K562 (cell line): ENCODE measurements at regions not wholly inside any gene's neighbourhood (a gene's known extent, or its start where the extent isn't known, plus 50 kb on each side); places are given as distances from the start of the nearest gene placed in this dataset.

Experiments used
- CBX2 ChIP-seq: fragments of 200-600 bp; sonication (generic); IDR thresholded peaks from one replicate; pipeline ENCODE4 v1.6.1; 2012; ENCODE audit warnings: mild to moderate bottlenecking, low read length, inconsistent platforms; ENCODE audit not compliant: insufficient read depth, poor library complexity, severe bottlenecking
- LARP7 ChIP-seq: fragments of 450-650 bp; IDR thresholded peaks from 2 replicates; pipeline ENCODE4 v1.6.1; 2016
- NBN ChIP-seq: fragments of 450-650 bp; IDR thresholded peaks from 2 replicates; pipeline ENCODE4 v1.6.1; 2016; ENCODE audit warnings: low read depth, mild to moderate bottlenecking
- STAG1 ChIP-seq: sonication (generic); formaldehyde crosslinking; IDR thresholded peaks from 2 replicates; pipeline ENCODE4 v1.5.0; 2020; ENCODE audit warnings: missing genetic modification reagents, borderline replicate concordance
- ZNF124 ChIP-seq: sonication (generic); formaldehyde crosslinking; IDR thresholded peaks from 2 replicates; pipeline ENCODE4 v1.8.1; 2022; ENCODE audit warnings: missing genetic modification reagents
- ZNF41 ChIP-seq: fragments of 250-450 bp; sonication (Bioruptor Pico); conservative IDR thresholded peaks from 2 replicates; pipeline ENCODE4 v1.4.0; 2020; ENCODE audit warnings: mild to moderate bottlenecking
- ZNF444 ChIP-seq: fragments of 250-450 bp; sonication (Bioruptor Pico); IDR thresholded peaks from 2 replicates; pipeline ENCODE4 v1.4.0; 2020; ENCODE audit warnings: mild to moderate bottlenecking, moderate library complexity
- ZNF79 ChIP-seq: fragments of 250-450 bp; sonication (Bioruptor Pico); IDR thresholded peaks from 2 replicates; pipeline ENCODE4 v1.4.0; 2020; ENCODE audit warnings: low read depth, mild to moderate bottlenecking, moderate library complexity
- TF ChIP-seq, protein P1 (sequence below), 2 experiments: fragments of 450-650 bp in 1 of 2; IDR thresholded peaks; 2 replicates each; pipeline ENCODE4 v1.6.1; 2011 to 2017; ENCODE audit warnings: low read depth in 2 of 2, antibody characterized with exemption in 1 of 2, borderline replicate concordance in 1 of 2, low read length in 1 of 2, mild to moderate bottlenecking in 1 of 2, mixed read lengths in 1 of 2; ENCODE audit not compliant: control insufficient read depth in 1 of 2
- TF ChIP-seq, protein P2 (sequence below): sonication (generic); formaldehyde crosslinking; IDR thresholded peaks from 2 replicates; pipeline ENCODE4 v1.5.0; 2020; ENCODE audit warnings: missing genetic modification reagents
- TF ChIP-seq, protein P3 (sequence below): fragments of 250-450 bp; sonication (Bioruptor Pico); IDR thresholded peaks from 2 replicates; pipeline ENCODE4 v1.4.0; 2020; ENCODE audit warnings: mild to moderate bottlenecking, moderate library complexity, borderline replicate concordance
- TF ChIP-seq, protein P4 (sequence below): sonication (generic); formaldehyde crosslinking; IDR thresholded peaks from 2 replicates; pipeline ENCODE4 v1.8.1; 2022; ENCODE audit warnings: missing genetic modification reagents
- TF ChIP-seq, protein P5 (sequence below), 2 experiments: IDR thresholded peaks in 1 of 2; conservative IDR thresholded peaks in 1 of 2; 2 replicates each; pipeline ENCODE4 v1.6.1; 2016; ENCODE audit warnings: low read depth in 2 of 2, mild to moderate bottlenecking in 1 of 2, missing compliant biosample characterization in 1 of 2, missing genetic modification characterization in 1 of 2, moderate library complexity in 1 of 2
- TF ChIP-seq, protein P6 (sequence below): sonication (generic); formaldehyde crosslinking; IDR thresholded peaks from 2 replicates; pipeline ENCODE4 v1.8.1; 2023; ENCODE audit warnings: mild to moderate bottlenecking, missing genetic modification reagents

DNA sequence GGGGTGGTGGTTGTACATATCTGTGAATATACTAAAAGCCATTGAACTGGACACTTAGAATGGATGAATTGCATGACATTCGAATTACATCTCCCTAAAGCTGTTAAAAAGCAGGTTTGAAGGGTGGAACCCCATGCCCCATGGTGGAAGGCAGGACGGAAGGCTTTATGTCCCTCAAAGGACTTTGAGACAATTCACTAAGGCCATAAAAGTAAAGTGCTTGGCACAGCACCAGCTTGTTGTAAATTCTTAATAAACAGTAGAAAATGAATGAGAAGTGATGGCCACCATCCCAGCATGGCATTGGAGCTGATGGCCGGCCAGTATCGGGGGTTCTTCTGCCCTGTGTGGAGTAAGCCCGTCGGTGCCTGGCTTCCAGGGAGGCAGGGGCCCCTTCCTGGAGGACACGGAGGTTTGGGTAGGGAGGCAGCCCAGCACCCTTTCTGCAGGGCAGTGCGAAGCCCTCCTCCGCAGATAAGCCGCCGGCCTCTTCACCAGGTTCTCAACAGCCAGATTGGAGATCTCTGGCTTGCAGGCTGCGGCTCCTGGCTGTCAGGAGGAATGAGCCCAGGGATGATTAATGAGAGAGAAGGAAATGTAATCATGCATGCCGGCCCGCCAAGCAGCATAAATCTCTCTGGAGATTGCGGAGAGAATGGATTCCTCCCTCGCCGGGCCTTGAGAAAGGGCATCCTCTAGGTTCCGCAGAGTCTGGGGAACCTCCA, 346.9 kb downstream of the FOXL1 start (continued):
- TF ChIP-seq, protein P1, sequence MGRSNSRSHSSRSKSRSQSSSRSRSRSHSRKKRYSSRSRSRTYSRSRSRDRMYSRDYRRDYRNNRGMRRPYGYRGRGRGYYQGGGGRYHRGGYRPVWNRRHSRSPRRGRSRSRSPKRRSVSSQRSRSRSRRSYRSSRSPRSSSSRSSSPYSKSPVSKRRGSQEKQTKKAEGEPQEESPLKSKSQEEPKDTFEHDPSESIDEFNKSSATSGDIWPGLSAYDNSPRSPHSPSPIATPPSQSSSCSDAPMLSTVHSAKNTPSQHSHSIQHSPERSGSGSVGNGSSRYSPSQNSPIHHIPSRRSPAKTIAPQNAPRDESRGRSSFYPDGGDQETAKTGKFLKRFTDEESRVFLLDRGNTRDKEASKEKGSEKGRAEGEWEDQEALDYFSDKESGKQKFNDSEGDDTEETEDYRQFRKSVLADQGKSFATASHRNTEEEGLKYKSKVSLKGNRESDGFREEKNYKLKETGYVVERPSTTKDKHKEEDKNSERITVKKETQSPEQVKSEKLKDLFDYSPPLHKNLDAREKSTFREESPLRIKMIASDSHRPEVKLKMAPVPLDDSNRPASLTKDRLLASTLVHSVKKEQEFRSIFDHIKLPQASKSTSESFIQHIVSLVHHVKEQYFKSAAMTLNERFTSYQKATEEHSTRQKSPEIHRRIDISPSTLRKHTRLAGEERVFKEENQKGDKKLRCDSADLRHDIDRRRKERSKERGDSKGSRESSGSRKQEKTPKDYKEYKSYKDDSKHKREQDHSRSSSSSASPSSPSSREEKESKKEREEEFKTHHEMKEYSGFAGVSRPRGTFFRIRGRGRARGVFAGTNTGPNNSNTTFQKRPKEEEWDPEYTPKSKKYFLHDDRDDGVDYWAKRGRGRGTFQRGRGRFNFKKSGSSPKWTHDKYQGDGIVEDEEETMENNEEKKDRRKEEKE (IDR thresholded peaks at IDR 0.05; ENCODE audit: borderline replicate concordance in 1 of 2, control insufficient read depth in 1 of 2, low read depth in 2 of 2, low read length in 1 of 2): no peak
- TF ChIP-seq LARP7: no peak
- TF ChIP-seq, protein P2, sequence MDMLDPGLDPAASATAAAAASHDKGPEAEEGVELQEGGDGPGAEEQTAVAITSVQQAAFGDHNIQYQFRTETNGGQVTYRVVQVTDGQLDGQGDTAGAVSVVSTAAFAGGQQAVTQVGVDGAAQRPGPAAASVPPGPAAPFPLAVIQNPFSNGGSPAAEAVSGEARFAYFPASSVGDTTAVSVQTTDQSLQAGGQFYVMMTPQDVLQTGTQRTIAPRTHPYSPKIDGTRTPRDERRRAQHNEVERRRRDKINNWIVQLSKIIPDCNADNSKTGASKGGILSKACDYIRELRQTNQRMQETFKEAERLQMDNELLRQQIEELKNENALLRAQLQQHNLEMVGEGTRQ: no peak
- TF ChIP-seq, protein P3, sequence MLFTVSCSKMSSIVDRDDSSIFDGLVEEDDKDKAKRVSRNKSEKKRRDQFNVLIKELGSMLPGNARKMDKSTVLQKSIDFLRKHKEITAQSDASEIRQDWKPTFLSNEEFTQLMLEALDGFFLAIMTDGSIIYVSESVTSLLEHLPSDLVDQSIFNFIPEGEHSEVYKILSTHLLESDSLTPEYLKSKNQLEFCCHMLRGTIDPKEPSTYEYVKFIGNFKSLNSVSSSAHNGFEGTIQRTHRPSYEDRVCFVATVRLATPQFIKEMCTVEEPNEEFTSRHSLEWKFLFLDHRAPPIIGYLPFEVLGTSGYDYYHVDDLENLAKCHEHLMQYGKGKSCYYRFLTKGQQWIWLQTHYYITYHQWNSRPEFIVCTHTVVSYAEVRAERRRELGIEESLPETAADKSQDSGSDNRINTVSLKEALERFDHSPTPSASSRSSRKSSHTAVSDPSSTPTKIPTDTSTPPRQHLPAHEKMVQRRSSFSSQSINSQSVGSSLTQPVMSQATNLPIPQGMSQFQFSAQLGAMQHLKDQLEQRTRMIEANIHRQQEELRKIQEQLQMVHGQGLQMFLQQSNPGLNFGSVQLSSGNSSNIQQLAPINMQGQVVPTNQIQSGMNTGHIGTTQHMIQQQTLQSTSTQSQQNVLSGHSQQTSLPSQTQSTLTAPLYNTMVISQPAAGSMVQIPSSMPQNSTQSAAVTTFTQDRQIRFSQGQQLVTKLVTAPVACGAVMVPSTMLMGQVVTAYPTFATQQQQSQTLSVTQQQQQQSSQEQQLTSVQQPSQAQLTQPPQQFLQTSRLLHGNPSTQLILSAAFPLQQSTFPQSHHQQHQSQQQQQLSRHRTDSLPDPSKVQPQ (CRISPR knock-in tag): no peak
- no peak for TF ChIP-seq ZNF41 (CRISPR knock-in tag)
- TF ChIP-seq ZNF444 (CRISPR knock-in tag): no peak
- TF ChIP-seq ZNF124 (CRISPR knock-in tag): no peak
- no peak for TF ChIP-seq STAG1 (CRISPR knock-in tag)
- no peak for TF ChIP-seq NBN
- TF ChIP-seq, protein P4, sequence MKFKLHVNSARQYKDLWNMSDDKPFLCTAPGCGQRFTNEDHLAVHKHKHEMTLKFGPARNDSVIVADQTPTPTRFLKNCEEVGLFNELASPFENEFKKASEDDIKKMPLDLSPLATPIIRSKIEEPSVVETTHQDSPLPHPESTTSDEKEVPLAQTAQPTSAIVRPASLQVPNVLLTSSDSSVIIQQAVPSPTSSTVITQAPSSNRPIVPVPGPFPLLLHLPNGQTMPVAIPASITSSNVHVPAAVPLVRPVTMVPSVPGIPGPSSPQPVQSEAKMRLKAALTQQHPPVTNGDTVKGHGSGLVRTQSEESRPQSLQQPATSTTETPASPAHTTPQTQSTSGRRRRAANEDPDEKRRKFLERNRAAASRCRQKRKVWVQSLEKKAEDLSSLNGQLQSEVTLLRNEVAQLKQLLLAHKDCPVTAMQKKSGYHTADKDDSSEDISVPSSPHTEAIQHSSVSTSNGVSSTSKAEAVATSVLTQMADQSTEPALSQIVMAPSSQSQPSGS: no peak
- TF ChIP-seq, protein P5, sequence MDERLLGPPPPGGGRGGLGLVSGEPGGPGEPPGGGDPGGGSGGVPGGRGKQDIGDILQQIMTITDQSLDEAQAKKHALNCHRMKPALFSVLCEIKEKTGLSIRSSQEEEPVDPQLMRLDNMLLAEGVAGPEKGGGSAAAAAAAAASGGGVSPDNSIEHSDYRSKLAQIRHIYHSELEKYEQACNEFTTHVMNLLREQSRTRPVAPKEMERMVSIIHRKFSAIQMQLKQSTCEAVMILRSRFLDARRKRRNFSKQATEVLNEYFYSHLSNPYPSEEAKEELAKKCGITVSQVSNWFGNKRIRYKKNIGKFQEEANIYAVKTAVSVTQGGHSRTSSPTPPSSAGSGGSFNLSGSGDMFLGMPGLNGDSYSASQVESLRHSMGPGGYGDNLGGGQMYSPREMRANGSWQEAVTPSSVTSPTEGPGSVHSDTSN (CRISPR knock-in tag; IDR thresholded peaks at IDR 0.05; ENCODE audit: low read depth): peak; percentile 77
- TF ChIP-seq, protein P5 (tag; conservative IDR thresholded peaks at IDR 0.05; ENCODE audit: low read depth): peak; percentile 96
- no peak for TF ChIP-seq CBX2
- no peak for TF ChIP-seq ZNF79 (CRISPR knock-in tag)
- TF ChIP-seq, protein P6, sequence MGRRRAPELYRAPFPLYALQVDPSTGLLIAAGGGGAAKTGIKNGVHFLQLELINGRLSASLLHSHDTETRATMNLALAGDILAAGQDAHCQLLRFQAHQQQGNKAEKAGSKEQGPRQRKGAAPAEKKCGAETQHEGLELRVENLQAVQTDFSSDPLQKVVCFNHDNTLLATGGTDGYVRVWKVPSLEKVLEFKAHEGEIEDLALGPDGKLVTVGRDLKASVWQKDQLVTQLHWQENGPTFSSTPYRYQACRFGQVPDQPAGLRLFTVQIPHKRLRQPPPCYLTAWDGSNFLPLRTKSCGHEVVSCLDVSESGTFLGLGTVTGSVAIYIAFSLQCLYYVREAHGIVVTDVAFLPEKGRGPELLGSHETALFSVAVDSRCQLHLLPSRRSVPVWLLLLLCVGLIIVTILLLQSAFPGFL: no peak
